Hepatocyte (in vitro differentiated cells): ENCODE measurements at regions not wholly inside any gene's neighbourhood (a gene's known extent, or its start where the extent isn't known, plus 50 kb on each side); places are given as distances from the start of the nearest gene placed in this dataset.
A peak's percentile ranks its signal among the peaks of the same experiment; 100 is the strongest.

Experiments used
- DNase-seq: peaks from one replicate; pipeline ENCODE4 v3.0.0-alpha.2; 2016; ENCODE audit warnings: low spot score
- H2AFZ ChIP-seq: fragments of 200-600 bp; sonication (generic); 2 replicates; pipeline ENCODE4 v1.6.0; 2016; ENCODE audit warnings: antibody characterized with exemption, mild to moderate bottlenecking
- H3K27ac ChIP-seq: fragments of 200-600 bp; sonication (generic); 2 replicates; pipeline ENCODE4 v1.5.1; 2016; ENCODE audit warnings: mild to moderate bottlenecking
- H3K27me3 ChIP-seq: fragments of 200-600 bp; sonication (generic); 2 replicates; pipeline ENCODE4 v1.6.1; 2016
- H3K36me3 ChIP-seq: fragments of 200-600 bp; sonication (generic); replicated peaks from 2 replicates; pipeline ENCODE4 v1.5.1; 2016; ENCODE audit warnings: low read depth; ENCODE audit not compliant: insufficient read depth
- H3K4me1 ChIP-seq: fragments of 200-600 bp; sonication (generic); 2 replicates; pipeline ENCODE4 v1.5.1; 2016; ENCODE audit warnings: mild to moderate bottlenecking, moderate library complexity; ENCODE audit not compliant: insufficient read depth
- H3K4me2 ChIP-seq: fragments of 200-600 bp; sonication (generic); 2 replicates; pipeline ENCODE4 v1.6.0; 2016
- H3K4me3 ChIP-seq: fragments of 200-600 bp; sonication (generic); 2 replicates; pipeline ENCODE4 v1.5.1; 2016; ENCODE audit warnings: mild to moderate bottlenecking
- H3K79me2 ChIP-seq: fragments of 200-600 bp; sonication (generic); 2 replicates; pipeline ENCODE4 v1.6.0; 2017; ENCODE audit warnings: mild to moderate bottlenecking
- H3K9me2 ChIP-seq: fragments of 200-600 bp; sonication (generic); replicated peaks from 2 replicates; pipeline ENCODE4 v1.6.0; 2017; ENCODE audit warnings: mild to moderate bottlenecking; ENCODE audit not compliant: insufficient read depth
- H3K9me3 ChIP-seq: fragments of 200-600 bp; sonication (generic); 2 replicates; pipeline ENCODE4 v1.5.1; 2016; ENCODE audit warnings: low read depth, mild to moderate bottlenecking
- H4K20me1 ChIP-seq: fragments of 200-600 bp; sonication (generic); 2 replicates; pipeline ENCODE4 v1.6.0; 2016; ENCODE audit warnings: mild to moderate bottlenecking; ENCODE audit not compliant: insufficient read depth, poor library complexity, severe bottlenecking
- CTCF ChIP-seq: fragments of 200-600 bp; sonication (generic); IDR thresholded peaks from 2 replicates; pipeline ENCODE4 v1.5.1; 2016; ENCODE audit warnings: antibody characterized with exemption, mild to moderate bottlenecking; ENCODE audit not compliant: poor library complexity
- EZH2 ChIP-seq: fragments of 200-600 bp; sonication (generic); IDR thresholded peaks from 2 replicates; pipeline ENCODE4 v1.6.1; 2016; ENCODE audit warnings: antibody characterized with exemption, mild to moderate bottlenecking, borderline replicate concordance
- EZH2phosphoT487 ChIP-seq: fragments of 200-600 bp; sonication (generic); IDR thresholded peaks from one replicate; pipeline ENCODE4 v1.6.1; 2018; ENCODE audit warnings: antibody characterized with exemption, mild to moderate bottlenecking, low read depth, moderate library complexity; ENCODE audit not compliant: unreplicated experiment, severe bottlenecking
- WGBS: methylation state at CpG from one replicate; pipeline ENCODE4 v1.1.6; 2016; ENCODE audit warnings: low lambda C conversion rate; ENCODE audit errors: missing lambda C conversion rate; 5-methylcytosine and 5-hydroxymethylcytosine counted together

GRCh38 chr2:136639651-136640050 lies 125.7 kb upstream of the THSD7B start:
- H4K20me1 ChIP-seq = no peaks in the 10 kb centered on the region
- H3K9me3 ChIP-seq = no peaks in the 10 kb centered on the region
- no peaks in the 10 kb centered on the region for H3K9me2 ChIP-seq
- TF ChIP-seq EZH2phosphoT487 = no peak
- 90% methylated on average over 15 of the region's 15 CpGs for WGBS
- H3K4me3 ChIP-seq = no peak overlapping the region
- H3K27ac ChIP-seq = no peak overlapping the region
- H3K4me2 ChIP-seq = no peak overlapping the region
- no peak for DNase-seq
- H2AFZ ChIP-seq = no peak overlapping the region
- H3K36me3 ChIP-seq = no peaks in the 10 kb centered on the region
- H3K4me1 ChIP-seq = no peaks in the 10 kb centered on the region
- no peaks in the 10 kb centered on the region for H3K79me2 ChIP-seq
- H3K27me3 ChIP-seq = no peaks in the 10 kb centered on the region

GRCh38 chr2:136638193-136638592 lies 127.2 kb upstream of the THSD7B start:
- no peaks in the 10 kb centered on the region for H3K79me2 ChIP-seq
- no peaks in the 10 kb centered on the region for H3K36me3 ChIP-seq
- peak; percentile 6 for DNase-seq
- no peaks in the 10 kb centered on the region for H3K9me3 ChIP-seq
- no peak overlapping the region for H2AFZ ChIP-seq
- TF ChIP-seq CTCF (no peak), EZH2 (no peak), EZH2phosphoT487 (no peak)
- H3K4me1 ChIP-seq = no peaks in the 10 kb centered on the region
- H3K27me3 ChIP-seq = no peaks in the 10 kb centered on the region
- H3K27ac ChIP-seq = no peak overlapping the region
- H3K9me2 ChIP-seq = no peaks in the 10 kb centered on the region
- H4K20me1 ChIP-seq = no peaks in the 10 kb centered on the region
- no peak overlapping the region for H3K4me3 ChIP-seq
- no peak overlapping the region for H3K4me2 ChIP-seq

GRCh38 chr2:136637402-136637801 lies 127.9 kb upstream of the THSD7B start:
- Histone ChIP-seq H2AFZ (no peak overlapping the region), H4K20me1 (no peaks in the 10 kb centered on the region), H3K27me3 (no peaks in the 10 kb centered on the region), H3K36me3 (no peaks in the 10 kb centered on the region), H3K9me2 (no peaks in the 10 kb centered on the region), H3K9me3 (no peaks in the 10 kb centered on the region), H3K4me2 (no peak overlapping the region), H3K27ac (no peak overlapping the region), H3K4me3 (no peak overlapping the region), H3K79me2 (no peaks in the 10 kb centered on the region), H3K4me1 (no peaks in the 10 kb centered on the region)
- no peak for DNase-seq
- WGBS = 42% methylated on average over 2 of the region's 2 CpGs
- TF ChIP-seq CTCF = no peak

GRCh38 chr2:136628490-136628889 lies 136.9 kb upstream of the THSD7B start:
- H3K9me3 ChIP-seq = no peaks in the 10 kb centered on the region
- TF ChIP-seq EZH2 = no peak
- TF ChIP-seq CTCF = no peak
- no peak for TF ChIP-seq EZH2phosphoT487
- no peak overlapping the region for H3K27ac ChIP-seq
- no peaks in the 10 kb centered on the region for H3K27me3 ChIP-seq
- H2AFZ ChIP-seq = no peak overlapping the region
- no peak overlapping the region for H3K4me2 ChIP-seq
- no peak for DNase-seq
- H3K4me3 ChIP-seq = no peak overlapping the region
- H3K79me2 ChIP-seq = no peaks in the 10 kb centered on the region
- no peaks in the 10 kb centered on the region for H3K9me2 ChIP-seq
- H3K36me3 ChIP-seq = no peaks in the 10 kb centered on the region
- H3K4me1 ChIP-seq = no peaks in the 10 kb centered on the region
- 53% methylated on average over 4 of the region's 4 CpGs for WGBS
- no peaks in the 10 kb centered on the region for H4K20me1 ChIP-seq
